Naive B cell (primary cell): ENCODE measurements at regions not wholly inside any gene's neighbourhood (a gene's known extent, or its start where the extent isn't known, plus 50 kb on each side); places are given as distances from the start of the nearest gene placed in this dataset.
"Not testable (repeated sequence)": the region's sequence is repeated elsewhere in the genome, so short reads cannot be mapped to it uniquely, and the experiment has no call there.

Experiments used
- ATAC-seq, 2 donors: fragments of 150-1000 bp; cut with Tn5 transposase; 2 replicates each; pipeline ENCODE4 v1.10.0; 2021; ENCODE audit warnings: low read depth in 2 of 2, mild to moderate bottlenecking in 2 of 2, moderate library complexity in 2 of 2
- DNase-seq: peaks from one replicate; pipeline ENCODE4 v3.0.0; 2022
- H3K27ac Mint-ChIP-seq, 6 donors: one replicate each; pipeline ENCODE4 v1.8.0; 2020 to 2022; ENCODE audit warnings: mild to moderate bottlenecking in 6 of 6, mixed read lengths in 6 of 6, moderate library complexity in 5 of 6, inconsistent platforms in 2 of 6
- H3K27me3 Mint-ChIP-seq, 3 donors: one replicate each; pipeline ENCODE4 v1.8.0; 2021 to 2022; ENCODE audit warnings: mixed read lengths in 3 of 3, mild to moderate bottlenecking in 1 of 3
- H3K36me3 Mint-ChIP-seq, 2 donors: one replicate each; pipeline ENCODE4 v1.8.0; 2020 to 2022; ENCODE audit warnings: mixed read lengths in 2 of 2, inconsistent platforms in 1 of 2, mild to moderate bottlenecking in 1 of 2
- H3K4me1 Mint-ChIP-seq, 3 donors: one replicate each; pipeline ENCODE4 v1.8.0; 2020 to 2022; ENCODE audit warnings: mixed read lengths in 3 of 3, inconsistent platforms in 1 of 3, mild to moderate bottlenecking in 1 of 3, moderate library complexity in 1 of 3
- H3K4me3 Mint-ChIP-seq, 8 donors: one replicate each; pipeline ENCODE4 v1.8.0; 2020 to 2022; ENCODE audit warnings: mild to moderate bottlenecking in 8 of 8, mixed read lengths in 8 of 8, moderate library complexity in 8 of 8, inconsistent platforms in 2 of 8
- H3K9me3 Mint-ChIP-seq, 7 donors: one replicate each; pipeline ENCODE4 v1.8.0; 2020 to 2022; ENCODE audit warnings: mixed read lengths in 7 of 7, mild to moderate bottlenecking in 5 of 7, inconsistent platforms in 2 of 7, moderate library complexity in 1 of 7

DNA sequence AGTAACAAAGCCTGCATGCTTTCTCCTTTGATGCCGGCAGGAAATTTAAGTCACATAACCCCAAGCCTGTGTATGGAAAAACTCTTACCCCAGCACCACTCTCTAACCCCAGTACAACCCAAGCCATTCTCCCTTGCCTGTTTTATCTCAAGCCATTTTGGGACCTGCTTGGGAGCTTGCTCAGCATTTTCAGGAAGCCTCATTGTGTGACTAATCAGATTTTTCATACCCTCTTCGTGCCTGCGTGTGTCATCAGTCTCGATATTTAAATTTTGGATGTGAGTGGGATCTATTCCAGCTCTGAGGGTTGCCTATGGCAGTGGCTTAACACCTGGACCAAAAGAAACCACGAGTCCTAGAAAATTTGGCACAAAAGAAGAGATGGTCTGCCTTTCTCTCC, 426.2 kb downstream of the SQOR start:
- ATAC-seq = no peak
- Mint-ChIP-seq H3K27ac (no peak overlapping the region), H3K9me3 (peaks cover 0 to 8% (median 2%) of the 10 kb centered on the region in 7 donors), H3K27me3 (no peaks in the 10 kb centered on the region), H3K4me3 (no peak overlapping the region), H3K4me1 (no peaks in the 10 kb centered on the region), H3K36me3 (no peaks in the 10 kb centered on the region)
- DNase-seq = no peak

DNA sequence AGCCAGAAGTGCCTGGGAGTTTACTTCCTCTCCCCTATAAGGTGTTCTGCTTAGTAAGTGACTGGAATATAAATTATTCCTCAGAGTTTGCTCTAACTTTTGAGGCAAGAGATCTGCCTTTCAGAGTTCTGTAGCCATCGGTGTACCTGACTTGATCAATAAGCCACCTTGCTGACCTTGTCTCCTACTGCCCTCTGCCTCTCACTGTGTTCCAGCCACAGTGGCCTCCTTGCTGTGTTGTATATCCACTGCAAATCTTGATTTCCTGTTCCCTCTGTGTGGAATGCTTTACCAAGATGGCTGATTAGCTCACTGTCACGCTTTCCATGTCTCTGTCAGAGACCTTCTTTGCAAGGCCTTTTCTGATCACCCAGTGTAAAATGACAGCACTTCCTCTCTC, 442.4 kb downstream of the SQOR start:
- H3K27ac Mint-ChIP-seq = no peak overlapping the region
- H3K4me3 Mint-ChIP-seq = no peak overlapping the region
- no peaks in the 10 kb centered on the region for H3K4me1 Mint-ChIP-seq
- H3K9me3 Mint-ChIP-seq = peaks cover 0 to 2% (median 0%) of the 10 kb centered on the region in 7 donors
- peaks cover 0 to 3% (median 0%) of the 10 kb centered on the region in 3 donors for H3K27me3 Mint-ChIP-seq
- H3K36me3 Mint-ChIP-seq = no peaks in the 10 kb centered on the region
- no peak for DNase-seq
- no peak for ATAC-seq

DNA sequence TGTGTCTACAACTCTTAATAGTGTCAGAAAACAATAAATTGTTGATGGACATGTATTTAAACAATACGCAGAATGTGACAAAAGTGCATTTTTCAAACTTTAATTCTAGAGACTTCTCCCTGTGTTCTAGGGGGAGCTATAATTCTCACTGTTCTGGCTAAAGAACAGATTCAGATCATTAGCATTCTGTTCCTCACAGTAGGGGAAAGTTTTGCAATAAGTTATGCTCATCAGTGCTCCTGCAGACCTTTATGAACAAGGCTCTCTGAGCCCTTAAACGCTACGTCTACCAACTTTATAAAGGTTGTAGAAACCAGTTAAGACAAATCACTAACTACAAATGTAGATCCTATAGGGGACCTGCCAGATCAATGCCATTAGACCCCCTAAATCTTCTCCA, 444.2 kb downstream of the SQOR start:
- Mint-ChIP-seq H3K4me1 (no peaks in the 10 kb centered on the region), H3K27ac (no peak overlapping the region), H3K9me3 (peaks cover 0 to 2% (median 0%) of the 10 kb centered on the region in 7 donors), H3K36me3 (no peaks in the 10 kb centered on the region), H3K4me3 (no peak overlapping the region), H3K27me3 (peaks cover 0 to 2% (median 0%) of the 10 kb centered on the region in 3 donors)
- ATAC-seq (no peak), DNase-seq (no peak)

DNA sequence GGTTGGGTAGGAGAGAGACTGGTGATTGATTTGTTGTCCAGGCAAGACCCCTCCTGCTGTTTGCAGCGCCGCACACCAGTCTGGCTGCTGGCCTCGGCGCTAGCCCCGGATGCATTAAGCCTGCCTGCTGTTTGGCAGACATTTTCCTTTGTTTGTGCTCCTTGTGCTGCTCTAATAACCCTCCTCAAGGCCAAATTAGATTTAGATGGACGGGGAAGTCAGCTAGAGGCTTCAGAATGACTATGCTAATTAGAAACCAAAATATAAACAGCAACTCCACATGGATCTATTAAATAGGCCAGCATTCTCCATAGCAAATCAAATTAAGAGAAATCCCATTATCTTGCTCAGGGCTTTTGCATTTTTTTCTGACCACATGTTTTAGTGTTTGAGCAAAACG, 445.2 kb downstream of the SQOR start:
- no peak for DNase-seq
- no peak for ATAC-seq
- H3K27me3 Mint-ChIP-seq = no peaks in the 10 kb centered on the region
- no peak overlapping the region for H3K27ac Mint-ChIP-seq
- H3K36me3 Mint-ChIP-seq = no peaks in the 10 kb centered on the region
- H3K9me3 Mint-ChIP-seq = peaks cover 0 to 2% (median 0%) of the 10 kb centered on the region in 7 donors
- H3K4me1 Mint-ChIP-seq = no peaks in the 10 kb centered on the region
- no peak overlapping the region for H3K4me3 Mint-ChIP-seq

DNA sequence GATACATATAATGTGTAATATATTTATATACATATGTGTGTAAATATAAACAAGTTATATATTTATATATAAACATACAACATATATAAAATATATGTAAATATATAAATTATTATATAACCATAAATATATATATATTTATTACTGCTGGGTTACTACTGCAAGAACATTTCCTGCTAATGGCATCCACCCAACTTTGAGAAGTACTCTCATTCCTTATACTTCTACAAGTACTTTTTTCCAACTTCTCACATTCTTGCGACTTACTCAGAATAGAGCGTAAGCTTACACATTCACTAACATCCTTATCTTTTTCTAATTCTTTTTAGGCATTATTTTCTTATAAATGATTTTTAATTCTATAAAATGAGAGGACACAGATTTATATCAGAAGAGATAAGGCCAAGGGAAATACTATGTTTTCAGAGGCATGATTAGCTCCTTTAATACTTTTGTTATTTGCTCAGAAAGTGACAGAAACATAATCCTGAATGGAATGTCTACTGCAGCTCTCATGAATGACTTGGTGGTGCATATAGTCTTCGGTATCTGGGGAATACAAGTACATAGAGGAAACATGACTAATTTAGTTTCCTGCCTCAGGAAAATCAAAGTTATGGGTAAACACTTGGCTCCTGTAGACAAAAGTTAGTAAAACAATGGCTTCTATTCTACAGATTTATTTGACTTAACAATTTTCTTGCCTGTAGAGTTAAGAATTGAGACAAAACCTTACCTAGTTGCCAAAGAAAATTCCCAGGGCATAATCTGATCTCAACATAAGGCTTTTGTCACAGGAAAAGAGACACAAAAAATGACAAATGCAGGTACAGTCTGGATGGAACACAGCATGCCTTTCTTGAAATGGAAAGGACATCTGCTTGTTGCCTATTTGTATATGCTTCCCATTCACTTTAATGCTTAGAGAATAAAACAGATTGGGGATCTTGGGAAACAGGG, 453.9 kb downstream of the SQOR start:
- Mint-ChIP-seq H3K27ac (no peak overlapping the region), H3K4me1 (no peaks in the 10 kb centered on the region)
- no peak for ATAC-seq

DNA sequence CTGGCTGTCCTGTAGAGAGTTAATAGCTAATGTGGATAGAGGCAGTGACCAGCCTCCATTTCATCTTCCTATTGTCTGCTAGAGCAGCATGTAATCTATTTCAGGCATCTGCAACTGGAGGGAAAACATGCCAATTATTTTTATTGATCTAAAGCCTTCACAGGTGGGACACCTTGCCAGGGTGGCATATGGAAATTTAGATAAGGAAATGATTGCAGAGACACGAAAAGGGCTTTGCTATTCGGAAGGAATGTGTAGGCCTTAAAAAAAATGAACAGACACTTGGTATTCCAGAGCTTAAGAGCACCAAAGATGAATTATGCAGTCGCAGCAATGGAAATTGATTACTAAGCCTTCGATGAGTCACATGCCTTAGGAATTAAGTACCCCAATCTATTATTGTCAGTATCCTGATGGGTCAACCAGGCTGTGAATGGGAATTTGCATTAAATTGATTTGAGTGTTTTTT, 454.7 kb downstream of the SQOR start:
- Mint-ChIP-seq H3K9me3 (peaks cover 0 to 9% (median 3%) of the 10 kb centered on the region in 7 donors), H3K27ac (no peak overlapping the region), H3K36me3 (no peaks in the 10 kb centered on the region), H3K27me3 (no peaks in the 10 kb centered on the region), H3K4me3 (no peak overlapping the region), H3K4me1 (no peaks in the 10 kb centered on the region)
- DNase-seq = no peak
- no peak for ATAC-seq

More for the DNA sequence above, 453.9 kb downstream of the SQOR start:
- DNase-seq = no peak
- H3K9me3 Mint-ChIP-seq = peaks cover 0 to 9% (median 0%) of the 10 kb centered on the region in 7 donors
- no peaks in the 10 kb centered on the region for H3K36me3 Mint-ChIP-seq
- H3K4me3 Mint-ChIP-seq = no peak overlapping the region
- H3K27me3 Mint-ChIP-seq = no peaks in the 10 kb centered on the region

DNA sequence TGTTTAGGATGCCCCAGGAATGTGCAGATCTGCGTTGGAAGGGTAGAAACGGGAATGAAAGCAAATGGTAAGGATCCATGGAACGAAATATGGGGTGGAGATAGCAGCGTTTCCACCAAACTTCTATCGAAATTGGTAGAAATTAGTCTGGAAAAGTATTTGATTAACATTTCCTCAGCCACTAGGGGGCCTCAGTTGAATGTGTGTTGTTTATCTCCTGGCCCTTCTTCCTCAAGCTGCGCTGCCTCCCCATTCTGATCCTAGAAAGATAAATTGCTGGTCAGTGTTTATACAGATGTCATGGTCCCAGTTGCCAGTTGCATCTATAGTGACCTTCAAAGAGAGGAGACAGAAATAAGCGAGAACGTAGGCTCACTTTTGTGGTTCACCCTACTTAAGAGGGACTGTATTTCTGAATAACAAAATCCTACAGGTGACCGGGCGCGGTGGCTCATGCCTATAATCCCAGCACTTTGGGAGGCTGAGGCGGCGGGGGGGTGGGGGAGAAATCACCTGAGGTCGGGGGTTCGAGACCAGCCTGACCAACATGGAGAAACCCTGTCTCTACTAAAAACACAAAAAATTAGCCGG, 457.1 kb downstream of the SQOR start:
- Mint-ChIP-seq H3K4me1 (no peaks in the 10 kb centered on the region), H3K36me3 (no peaks in the 10 kb centered on the region), H3K27me3 (no peaks in the 10 kb centered on the region), H3K4me3 (no peak overlapping the region), H3K27ac (no peak overlapping the region), H3K9me3 (peaks cover 0 to 9% (median 4%) of the 10 kb centered on the region in 7 donors)
- DNase-seq = no peak
- no peak for ATAC-seq

DNA sequence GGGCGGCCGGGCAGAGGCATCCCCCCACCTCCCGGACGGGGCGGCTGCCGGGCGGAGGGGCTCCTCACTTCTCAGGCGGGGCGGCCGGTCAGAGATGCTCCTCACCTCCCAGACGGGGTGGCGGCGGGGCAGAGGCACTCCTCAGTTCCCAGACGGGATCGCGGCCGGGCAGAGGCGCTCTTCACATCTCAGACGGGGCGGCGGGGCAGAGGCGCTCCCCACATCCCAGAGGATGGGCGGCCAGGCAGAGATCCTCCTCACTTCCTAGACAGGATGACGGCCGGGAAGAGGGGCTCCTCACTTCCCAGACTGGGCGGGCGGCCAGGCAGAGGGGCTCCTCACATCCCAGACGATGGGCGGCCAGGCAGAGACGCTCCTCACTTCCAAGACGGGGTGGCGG, 463.2 kb downstream of the SQOR start:
- H3K27ac Mint-ChIP-seq, H3K27me3 Mint-ChIP-seq: not testable (repeated sequence)
- peaks cover 0 to 17% (median 3%) of the 10 kb centered on the region in 7 donors for H3K9me3 Mint-ChIP-seq

DNA sequence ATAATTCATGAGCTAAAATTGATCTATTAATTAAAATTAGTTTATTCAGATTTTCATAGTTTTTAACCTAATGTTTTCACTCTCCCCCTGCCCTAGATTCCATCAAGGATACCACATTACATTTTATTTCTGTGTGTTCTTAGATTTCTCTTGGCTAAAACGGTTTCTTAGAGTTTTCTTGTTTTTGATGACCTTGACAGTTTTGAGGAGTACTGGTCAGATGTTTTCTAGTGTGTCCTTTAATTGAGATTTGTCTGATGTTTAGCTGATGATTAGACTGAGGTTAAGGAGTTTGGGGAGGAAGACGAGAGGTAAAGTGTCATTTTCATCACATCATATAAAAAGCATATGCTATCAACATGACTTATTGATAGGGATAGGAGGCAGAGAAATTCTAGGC, 475.9 kb downstream of the SQOR start:
- Mint-ChIP-seq H3K4me3 (no peak overlapping the region), H3K27ac (no peak overlapping the region), H3K27me3 (no peaks in the 10 kb centered on the region), H3K36me3 (no peaks in the 10 kb centered on the region), H3K4me1 (no peaks in the 10 kb centered on the region), H3K9me3 (peaks cover 0 to 16% (median 5%) of the 10 kb centered on the region in 7 donors)
- no peak for DNase-seq
- ATAC-seq = no peak

More for the DNA sequence above, 463.2 kb downstream of the SQOR start:
- H3K4me1 Mint-ChIP-seq, H3K4me3 Mint-ChIP-seq, H3K36me3 Mint-ChIP-seq, ATAC-seq, DNase-seq: not testable (repeated sequence)

DNA sequence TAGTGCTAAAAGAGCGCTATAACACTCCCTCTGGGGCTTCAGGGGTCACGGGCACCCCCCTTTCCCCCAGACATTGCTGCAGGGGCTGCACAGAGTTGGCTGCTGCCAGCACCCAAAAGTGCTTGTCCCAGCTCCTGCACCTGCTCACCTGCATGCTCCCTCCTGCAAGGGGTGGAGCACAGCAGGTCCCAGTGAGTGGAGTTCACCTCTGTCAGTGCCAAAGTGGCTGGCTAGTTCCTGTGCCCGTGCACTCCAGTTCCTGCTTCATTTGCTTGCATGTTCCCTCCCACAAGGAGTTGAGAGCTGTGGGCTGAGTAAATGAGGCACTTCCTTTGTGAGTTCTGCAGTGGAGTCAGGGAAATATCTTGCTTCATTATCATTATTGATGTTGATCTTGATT, 476.9 kb downstream of the SQOR start:
- H3K27me3 Mint-ChIP-seq = no peaks in the 10 kb centered on the region
- H3K4me3 Mint-ChIP-seq = no peak overlapping the region
- no peaks in the 10 kb centered on the region for H3K4me1 Mint-ChIP-seq
- peaks cover 0 to 16% (median 5%) of the 10 kb centered on the region in 7 donors for H3K9me3 Mint-ChIP-seq
- no peak for ATAC-seq
- DNase-seq = no peak
- no peak overlapping the region for H3K27ac Mint-ChIP-seq
- H3K36me3 Mint-ChIP-seq = no peaks in the 10 kb centered on the region

DNA sequence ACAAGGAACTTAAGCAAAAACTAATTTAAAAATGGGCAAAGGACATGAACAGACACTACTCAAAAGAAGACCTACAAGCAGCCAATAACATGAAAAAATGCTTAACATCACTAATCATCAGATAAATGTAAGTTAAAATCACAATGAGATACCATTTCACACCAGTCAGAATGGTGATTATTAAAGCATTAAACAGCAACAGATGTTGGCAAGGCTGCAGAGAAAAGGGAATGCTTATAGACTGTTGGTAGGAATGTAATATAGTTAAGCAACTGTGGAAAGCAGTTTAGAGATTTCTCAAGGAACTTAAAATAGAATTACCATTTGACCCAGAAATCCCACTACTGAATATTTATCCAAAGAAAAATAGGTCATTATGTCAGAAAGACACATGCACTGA, 482.2 kb downstream of the SQOR start:
- Mint-ChIP-seq H3K27me3 (no peaks in the 10 kb centered on the region), H3K4me1 (no peaks in the 10 kb centered on the region), H3K4me3 (no peak overlapping the region), H3K27ac (no peak overlapping the region), H3K36me3 (no peaks in the 10 kb centered on the region), H3K9me3 (peaks cover 0 to 4% (median 2%) of the 10 kb centered on the region in 7 donors)
- ATAC-seq (no peak), DNase-seq (no peak)

DNA sequence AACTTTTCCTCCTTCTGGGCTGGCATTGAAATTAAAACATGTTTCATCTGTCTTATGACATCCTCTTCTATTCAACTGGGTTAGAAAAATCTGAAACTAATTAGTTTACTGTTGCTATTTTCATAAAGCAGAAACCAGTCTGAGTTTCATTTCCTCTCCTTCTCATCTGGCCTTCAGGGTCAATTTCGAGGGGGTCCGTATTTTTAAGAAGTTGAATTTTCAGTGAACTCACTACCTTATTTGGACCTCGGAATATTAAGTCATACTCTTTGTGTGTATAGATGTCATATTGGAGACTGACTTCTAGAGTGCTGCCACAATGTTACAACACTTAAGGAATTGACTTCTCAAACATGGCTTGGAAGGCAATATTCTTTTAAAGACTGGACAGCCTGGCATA, 485.9 kb downstream of the SQOR start:
- Mint-ChIP-seq H3K4me1 (no peaks in the 10 kb centered on the region), H3K4me3 (no peak overlapping the region), H3K9me3 (peaks cover 0 to 21% (median 11%) of the 10 kb centered on the region in 7 donors), H3K27ac (no peak overlapping the region), H3K36me3 (no peaks in the 10 kb centered on the region), H3K27me3 (no peaks in the 10 kb centered on the region)
- ATAC-seq (no peak), DNase-seq (no peak)

DNA sequence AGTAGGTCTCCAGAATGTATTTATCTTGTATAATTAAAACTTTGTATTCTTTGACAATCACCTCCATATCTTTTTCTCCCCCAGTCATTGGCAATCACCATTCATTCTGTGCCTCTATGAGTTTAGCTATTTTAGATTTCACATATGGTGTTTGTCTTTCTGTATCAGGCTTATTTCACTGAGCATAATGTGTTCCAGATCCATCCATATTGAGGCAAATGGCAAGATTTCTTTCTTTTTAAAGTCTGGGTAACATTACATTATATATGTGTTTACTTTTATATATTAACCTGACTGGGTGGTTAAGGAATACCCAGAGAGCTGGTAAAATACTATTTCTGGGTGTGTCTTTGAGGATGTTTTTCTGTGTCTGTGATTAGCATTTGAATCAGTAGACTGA, 486.6 kb downstream of the SQOR start:
- Mint-ChIP-seq H3K27ac (no peak overlapping the region), H3K4me3 (no peak overlapping the region), H3K27me3 (no peaks in the 10 kb centered on the region), H3K4me1 (no peaks in the 10 kb centered on the region), H3K36me3 (no peaks in the 10 kb centered on the region), H3K9me3 (peaks cover 0 to 22% (median 11%) of the 10 kb centered on the region in 7 donors)
- DNase-seq = no peak
- no peak for ATAC-seq

DNA sequence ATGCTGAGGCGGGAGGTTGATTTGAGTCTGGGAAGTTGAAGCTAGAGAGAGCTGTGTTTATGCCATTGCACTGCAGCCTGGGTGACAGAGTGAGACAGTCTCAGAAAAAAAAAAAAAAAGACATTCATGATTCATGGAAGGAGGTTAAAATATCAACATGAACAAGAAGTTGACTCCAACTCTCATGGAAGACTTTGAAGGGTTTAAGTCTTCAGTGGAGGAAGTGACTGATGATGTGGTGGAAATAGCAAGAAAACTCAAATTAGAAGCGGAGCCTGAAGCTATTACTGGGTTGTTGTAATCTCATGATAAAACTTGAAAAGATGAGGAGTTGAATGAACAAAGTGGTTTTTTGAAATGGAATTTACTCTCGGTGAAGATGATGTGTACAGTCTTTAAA, 491.8 kb downstream of the SQOR start:
- Mint-ChIP-seq H3K36me3 (no peaks in the 10 kb centered on the region), H3K4me3 (no peak overlapping the region), H3K27me3 (no peaks in the 10 kb centered on the region), H3K4me1 (no peaks in the 10 kb centered on the region), H3K27ac (no peak overlapping the region), H3K9me3 (peaks cover 0 to 46% (median 19%) of the 10 kb centered on the region in 7 donors)
- ATAC-seq (no peak), DNase-seq (no peak)
